ENCODE measurements at regions not wholly inside any gene's neighbourhood (a gene's known extent, or its start where the extent isn't known, plus 50 kb on each side); places are given as distances from the start of the nearest gene placed in this dataset.

DNA sequence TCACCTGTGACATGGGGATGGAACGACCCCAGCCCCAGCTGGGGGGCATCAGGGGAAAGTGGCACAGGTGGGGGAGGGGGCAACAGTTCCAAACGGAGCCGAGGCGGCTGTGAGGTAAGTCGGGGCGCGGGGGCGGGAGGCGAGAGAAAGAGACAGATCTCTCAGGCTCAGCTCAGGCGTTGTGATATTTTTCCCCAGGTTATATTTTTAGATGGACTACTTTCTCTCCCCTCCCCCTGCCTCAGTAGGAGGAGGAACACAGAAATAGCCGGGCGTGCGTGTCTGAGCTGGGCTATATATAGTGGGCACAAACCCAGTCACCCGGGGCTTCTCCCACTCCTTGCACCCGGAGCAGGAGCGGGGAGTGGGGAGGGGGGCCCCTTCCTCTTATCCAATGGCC is 91.0 kb upstream of the LINGO1 start:
- DNase-seq (ENCODE audit: low read depth in 1 of 2, low spot score in 2 of 2), result no peak
- Histone ChIP-seq H3K4me1 (replicated peaks) (no peaks in the 10 kb centered on the region), H3K27me3 (replicated peaks) (peaks cover 14% of the 10 kb centered on the region), H3K9me3 (replicated peaks) (no peaks in the 10 kb centered on the region), H3K4me3 (no peak overlapping the region), H3K36me3 (no peaks in the 10 kb centered on the region), H3K27ac (no peak overlapping the region)

DNA sequence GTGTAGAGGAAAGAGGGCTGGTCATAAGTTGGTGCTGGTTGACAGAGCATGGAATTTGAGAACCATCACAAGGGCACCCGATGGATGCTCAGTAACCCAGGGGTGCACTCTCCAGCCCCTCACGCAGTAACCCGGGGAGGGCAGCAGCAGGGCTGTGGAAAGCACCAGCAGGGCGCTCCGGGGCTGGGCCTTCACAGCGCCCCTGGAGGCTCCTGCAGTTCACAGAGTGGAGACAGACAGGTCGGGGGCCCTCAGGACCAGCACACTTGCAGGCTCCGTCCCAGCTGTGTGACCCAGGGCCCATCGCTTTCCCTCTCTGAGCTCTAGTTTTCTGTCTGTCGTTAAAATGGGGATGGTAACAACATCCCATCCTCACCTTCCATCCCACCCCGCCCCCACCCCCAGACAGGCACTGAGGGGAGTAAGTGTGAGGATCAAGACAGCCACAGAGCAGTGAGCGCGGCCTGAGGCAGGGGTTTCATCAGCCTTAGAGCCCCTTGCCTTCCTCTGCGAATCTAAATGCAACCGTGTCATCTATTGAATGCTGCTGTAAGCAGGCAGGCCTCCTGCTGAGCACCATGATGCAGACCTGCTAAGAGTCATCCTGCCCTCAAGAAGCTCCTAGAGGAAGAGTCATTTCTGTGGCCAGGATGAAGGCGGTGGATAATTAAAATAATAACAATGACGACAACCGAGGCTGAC is 90.2 kb upstream of the LINGO1 start:
- no peak overlapping the region for H3K4me3 ChIP-seq
- peaks cover 15% of the 10 kb centered on the region; the same call in 1 of the 2 replicates for H3K27me3 ChIP-seq (replicated peaks)
- no peak overlapping the region for H3K27ac ChIP-seq
- H3K4me1 ChIP-seq (replicated peaks), result no peaks in the 10 kb centered on the region
- H3K9me3 ChIP-seq (replicated peaks), result no peaks in the 10 kb centered on the region
- H3K36me3 ChIP-seq, result no peaks in the 10 kb centered on the region
- DNase-seq (ENCODE audit: low read depth in 1 of 2, low spot score in 2 of 2), result no peak

DNA sequence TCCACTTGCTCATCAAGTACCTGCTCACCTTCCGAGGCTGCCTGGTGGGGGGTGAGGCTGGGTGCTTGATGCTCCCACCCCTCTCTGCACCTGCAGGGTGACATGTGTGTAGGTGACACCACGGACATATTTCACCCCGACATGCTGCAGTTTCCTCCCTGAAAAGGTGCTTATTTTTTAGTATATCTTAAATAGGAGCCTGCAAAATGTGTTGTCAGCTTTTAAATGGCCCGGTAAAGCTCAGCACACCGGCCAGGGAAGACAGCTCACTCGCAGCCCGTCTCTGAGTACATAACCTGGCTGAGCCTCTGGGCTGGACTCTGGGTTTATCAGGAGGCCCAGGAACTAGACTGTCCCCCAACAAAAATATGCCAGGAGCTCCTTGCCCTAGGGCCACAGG is 89.3 kb upstream of the LINGO1 start:
- H3K27me3 ChIP-seq (replicated peaks), result peaks cover 17% of the 10 kb centered on the region; the same call in 1 of the 2 replicates
- no peak for DNase-seq (ENCODE audit: low read depth in 1 of 2, low spot score in 2 of 2)
- no peak overlapping the region for H3K27ac ChIP-seq
- H3K9me3 ChIP-seq (replicated peaks), result no peaks in the 10 kb centered on the region
- H3K36me3 ChIP-seq, result no peaks in the 10 kb centered on the region
- H3K4me1 ChIP-seq (replicated peaks), result no peaks in the 10 kb centered on the region
- no peak overlapping the region for H3K4me3 ChIP-seq

DNA sequence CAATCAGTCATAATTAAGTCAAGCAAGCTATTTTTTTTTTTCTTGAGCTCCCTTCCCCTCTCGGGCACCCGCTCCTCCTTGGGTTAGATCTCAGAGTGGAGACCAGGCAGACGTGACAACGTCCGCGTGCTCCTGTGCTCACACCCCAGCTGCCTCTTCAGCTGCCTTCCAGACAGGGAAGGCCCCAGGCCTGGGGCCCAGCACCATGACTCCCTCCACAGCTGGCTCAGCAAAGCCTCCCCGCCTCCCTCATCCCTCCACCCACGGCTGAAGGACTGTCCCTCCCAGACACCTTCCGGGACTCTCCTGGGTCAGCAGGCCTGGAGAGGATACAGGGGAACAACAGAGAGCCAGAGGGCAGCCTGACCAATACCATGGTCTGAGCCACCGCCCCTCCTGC is 87.9 kb upstream of the LINGO1 start:
- Histone ChIP-seq H3K9me3 (replicated peaks) (no peaks in the 10 kb centered on the region), H3K4me1 (replicated peaks) (no peaks in the 10 kb centered on the region), H3K27ac (no peak overlapping the region), H3K27me3 (replicated peaks) (peaks cover 17% of the 10 kb centered on the region; the same call in 1 of the 2 replicates), H3K4me3 (no peak overlapping the region), H3K36me3 (no peaks in the 10 kb centered on the region)
- DNase-seq (ENCODE audit: low read depth in 1 of 2, low spot score in 2 of 2), result no peak

DNA sequence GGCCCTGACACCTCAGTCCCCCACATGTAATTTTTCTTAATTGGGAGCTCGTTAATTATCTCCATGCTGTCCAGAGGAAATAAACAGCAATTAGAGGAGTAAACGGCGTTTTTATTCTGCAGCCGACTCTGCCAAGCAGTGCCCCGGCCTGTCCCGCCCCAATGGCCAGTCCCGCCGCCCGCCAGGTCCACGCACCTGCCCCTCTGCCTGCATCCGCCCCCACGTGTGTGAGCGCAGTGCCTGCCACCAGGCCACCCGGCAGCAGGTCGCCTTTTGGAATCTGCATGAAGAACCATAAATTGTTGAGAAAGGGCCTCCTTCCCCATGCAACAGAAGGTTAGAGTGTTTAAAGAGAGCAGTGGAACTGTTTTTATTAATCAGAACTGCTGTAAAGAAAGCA is 87.5 kb upstream of the LINGO1 start:
- no peaks in the 10 kb centered on the region for H3K36me3 ChIP-seq
- no peak for DNase-seq (ENCODE audit: low read depth in 1 of 2, low spot score in 2 of 2)
- H3K27me3 ChIP-seq (replicated peaks), result peaks cover 17% of the 10 kb centered on the region; the same call in 1 of the 2 replicates
- no peak overlapping the region for H3K4me3 ChIP-seq
- no peaks in the 10 kb centered on the region for H3K9me3 ChIP-seq (replicated peaks)
- H3K27ac ChIP-seq, result no peak overlapping the region
- H3K4me1 ChIP-seq (replicated peaks), result no peaks in the 10 kb centered on the region

DNA sequence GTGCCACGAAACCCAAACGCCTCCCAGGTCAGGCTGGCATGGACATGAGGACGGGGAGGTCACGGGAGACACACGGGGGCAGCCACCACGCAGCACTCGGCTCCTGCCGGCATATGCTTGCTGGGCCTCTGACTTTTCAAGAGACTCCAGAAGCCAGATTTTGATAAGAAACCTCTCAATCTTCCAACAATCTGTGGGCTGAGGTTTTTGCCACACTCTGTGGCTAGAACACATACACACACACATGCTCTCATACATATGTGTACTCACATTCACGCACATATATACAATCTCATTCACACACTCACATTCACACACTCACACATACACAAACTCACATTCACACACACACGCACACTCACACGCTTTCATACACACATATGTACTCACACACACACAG is 86.7 kb upstream of the LINGO1 start:
- no peaks in the 10 kb centered on the region for H3K36me3 ChIP-seq
- no peak for DNase-seq (ENCODE audit: low read depth in 1 of 2, low spot score in 2 of 2)
- H3K9me3 ChIP-seq (replicated peaks), result no peaks in the 10 kb centered on the region
- no peaks in the 10 kb centered on the region for H3K4me1 ChIP-seq (replicated peaks)
- H3K4me3 ChIP-seq, result no peak overlapping the region
- H3K27ac ChIP-seq, result no peak overlapping the region
- H3K27me3 ChIP-seq (replicated peaks), result peaks cover 19% of the 10 kb centered on the region

DNA sequence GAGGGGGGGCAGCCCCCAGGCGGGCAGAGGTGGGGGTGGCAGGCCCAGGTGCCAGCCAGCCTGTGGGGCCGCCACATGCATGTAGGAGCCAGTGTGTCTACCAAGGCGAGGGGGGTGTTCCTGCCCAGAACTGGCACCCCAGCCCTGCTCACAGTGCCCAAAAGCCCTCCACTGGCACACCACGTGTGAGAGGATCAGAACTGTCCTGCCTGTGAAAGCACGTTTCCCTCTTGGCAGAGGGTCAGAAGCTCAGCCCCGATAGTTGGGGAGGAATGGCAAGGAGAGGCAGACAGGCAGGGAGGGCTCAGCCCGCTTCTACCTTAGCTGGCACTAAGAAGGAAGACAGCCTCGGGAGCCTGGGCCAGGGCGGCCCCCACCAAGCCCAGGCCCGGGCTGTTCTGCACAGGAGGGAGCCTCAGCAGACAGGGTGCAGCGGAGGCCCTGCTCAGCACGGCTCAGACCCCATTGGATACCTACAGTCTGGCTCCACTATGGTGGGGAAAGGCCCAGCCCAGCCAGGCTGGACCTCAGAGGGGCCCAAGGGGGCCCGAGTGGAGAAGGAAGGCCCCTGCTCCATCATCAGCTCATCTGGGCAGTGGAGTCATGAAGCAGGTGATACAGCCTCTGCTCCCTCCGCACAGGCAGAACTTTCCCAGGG is 84.8 kb upstream of the LINGO1 start:
- H3K27ac ChIP-seq, result no peak overlapping the region
- H3K4me1 ChIP-seq (replicated peaks), result no peaks in the 10 kb centered on the region
- no peaks in the 10 kb centered on the region for H3K9me3 ChIP-seq (replicated peaks)
- DNase-seq (ENCODE audit: low read depth in 1 of 2, low spot score in 2 of 2), result no peak
- H3K27me3 ChIP-seq (replicated peaks), result peaks cover 21% of the 10 kb centered on the region
- H3K36me3 ChIP-seq, result no peaks in the 10 kb centered on the region
- H3K4me3 ChIP-seq, result no peak overlapping the region

DNA sequence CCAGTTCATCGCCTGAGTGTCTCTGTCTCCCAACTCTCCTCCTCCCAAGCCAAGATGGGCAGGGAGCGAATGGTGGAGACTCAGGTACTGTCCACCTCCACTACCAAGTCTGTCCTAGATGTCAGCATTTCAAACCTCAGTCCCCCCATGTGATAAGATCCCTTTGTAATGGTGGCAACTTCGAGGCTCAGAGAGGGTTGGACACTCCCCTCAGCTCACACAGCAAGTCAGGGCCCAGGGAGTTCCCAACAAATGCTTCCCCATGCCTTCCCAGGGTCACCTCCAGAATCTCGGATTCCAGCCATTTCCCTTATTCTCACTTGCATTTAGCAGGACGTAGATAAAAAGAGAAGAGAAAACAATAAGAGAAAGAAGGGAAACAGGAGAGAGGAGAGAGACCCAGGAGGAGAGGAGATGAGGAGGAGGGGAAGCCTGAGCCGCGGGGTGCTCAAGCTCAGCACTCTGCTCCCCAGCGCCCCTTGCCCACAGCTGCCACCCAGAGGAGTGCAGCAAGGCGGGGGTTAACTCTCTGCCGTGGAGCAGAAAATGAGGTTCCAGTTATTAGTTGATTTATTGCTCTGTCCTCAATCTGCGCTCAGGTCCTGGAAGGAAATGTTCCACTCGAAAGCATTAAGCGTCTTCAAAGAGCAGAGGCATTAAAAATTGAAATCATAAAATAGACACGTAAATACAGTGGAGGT is 84.1 kb upstream of the LINGO1 start:
- no peaks in the 10 kb centered on the region for H3K9me3 ChIP-seq (replicated peaks)
- DNase-seq (ENCODE audit: low read depth in 1 of 2, low spot score in 2 of 2), result no peak
- peaks cover 21% of the 10 kb centered on the region for H3K27me3 ChIP-seq (replicated peaks)
- H3K4me1 ChIP-seq (replicated peaks), result no peaks in the 10 kb centered on the region
- H3K36me3 ChIP-seq, result no peaks in the 10 kb centered on the region
- no peak overlapping the region for H3K4me3 ChIP-seq
- H3K27ac ChIP-seq, result no peak overlapping the region

DNA sequence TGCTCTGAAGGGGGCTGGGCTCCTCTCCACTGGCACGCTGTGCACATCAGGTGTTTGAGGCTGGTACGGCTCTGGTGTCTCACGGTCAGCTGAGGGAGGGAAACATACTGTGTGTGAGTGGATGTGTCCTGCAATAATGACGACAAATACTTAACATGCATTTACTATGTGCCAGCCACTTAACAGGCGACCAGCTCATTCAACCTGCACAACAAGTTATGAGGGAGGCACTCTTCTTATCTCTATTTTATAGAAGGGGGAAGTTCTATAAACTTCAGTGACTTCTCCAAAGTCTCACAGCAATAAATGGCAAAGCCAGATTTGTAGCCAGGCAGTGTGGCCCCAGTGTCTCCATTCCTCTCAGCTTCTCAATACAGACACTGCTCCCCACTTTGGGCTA is 83.1 kb upstream of the LINGO1 start:
- peaks cover 22% of the 10 kb centered on the region for H3K27me3 ChIP-seq (replicated peaks)
- H3K36me3 ChIP-seq, result no peaks in the 10 kb centered on the region
- no peak overlapping the region for H3K27ac ChIP-seq
- H3K9me3 ChIP-seq (replicated peaks), result no peaks in the 10 kb centered on the region
- DNase-seq (ENCODE audit: low read depth in 1 of 2, low spot score in 2 of 2), result no peak
- no peaks in the 10 kb centered on the region for H3K4me1 ChIP-seq (replicated peaks)
- no peak overlapping the region for H3K4me3 ChIP-seq

DNA sequence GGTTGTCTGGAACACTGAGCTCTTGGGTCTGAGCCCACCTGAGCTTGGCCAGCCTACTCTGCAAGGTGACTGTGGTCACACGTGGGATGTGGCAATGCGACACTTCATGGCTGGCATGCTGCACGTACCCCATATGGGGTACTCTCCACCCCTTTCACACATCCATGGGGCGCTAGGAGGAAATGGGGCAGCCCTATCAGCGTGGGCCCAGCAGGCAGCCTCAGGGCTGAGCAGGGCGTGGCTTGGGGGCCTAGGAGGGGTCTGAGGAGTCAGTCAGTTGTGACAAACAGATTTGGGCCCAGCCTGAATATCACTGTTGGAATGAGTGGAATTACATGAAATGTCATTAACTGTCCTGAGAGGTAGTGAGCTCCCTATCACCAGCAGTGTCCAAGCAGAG is 82.3 kb upstream of the LINGO1 start:
- DNase-seq (ENCODE audit: low read depth in 1 of 2, low spot score in 2 of 2), result no peak
- Histone ChIP-seq H3K27me3 (replicated peaks) (peaks cover 22% of the 10 kb centered on the region), H3K4me3 (no peak overlapping the region), H3K27ac (no peak overlapping the region), H3K9me3 (replicated peaks) (no peaks in the 10 kb centered on the region), H3K36me3 (no peaks in the 10 kb centered on the region), H3K4me1 (replicated peaks) (no peaks in the 10 kb centered on the region)

DNA sequence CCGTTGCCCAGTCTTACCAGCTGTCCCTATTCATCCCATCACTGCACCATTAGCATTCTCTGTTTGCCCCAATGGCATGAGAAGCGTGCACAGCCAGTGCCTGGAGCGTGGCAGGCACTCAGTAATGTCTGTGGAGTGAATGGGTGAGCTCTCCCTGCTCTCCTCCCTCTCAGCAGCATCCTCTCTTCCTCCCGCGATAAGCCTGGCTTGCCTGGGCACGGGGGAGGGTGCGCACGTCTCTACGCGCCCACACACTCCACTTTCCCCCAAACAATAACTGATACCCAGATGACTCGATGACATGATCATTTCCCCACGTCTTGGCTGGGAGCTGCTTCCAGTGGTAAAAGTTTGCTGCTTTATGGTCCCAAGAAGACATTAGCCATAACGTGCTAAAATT is 81.8 kb upstream of the LINGO1 start:
- no peak overlapping the region for H3K27ac ChIP-seq
- no peak for DNase-seq (ENCODE audit: low read depth in 1 of 2, low spot score in 2 of 2)
- H3K4me3 ChIP-seq, result no peak overlapping the region
- no peaks in the 10 kb centered on the region for H3K36me3 ChIP-seq
- peaks cover 24% of the 10 kb centered on the region for H3K27me3 ChIP-seq (replicated peaks)
- H3K4me1 ChIP-seq (replicated peaks), result no peaks in the 10 kb centered on the region
- H3K9me3 ChIP-seq (replicated peaks), result no peaks in the 10 kb centered on the region

DNA sequence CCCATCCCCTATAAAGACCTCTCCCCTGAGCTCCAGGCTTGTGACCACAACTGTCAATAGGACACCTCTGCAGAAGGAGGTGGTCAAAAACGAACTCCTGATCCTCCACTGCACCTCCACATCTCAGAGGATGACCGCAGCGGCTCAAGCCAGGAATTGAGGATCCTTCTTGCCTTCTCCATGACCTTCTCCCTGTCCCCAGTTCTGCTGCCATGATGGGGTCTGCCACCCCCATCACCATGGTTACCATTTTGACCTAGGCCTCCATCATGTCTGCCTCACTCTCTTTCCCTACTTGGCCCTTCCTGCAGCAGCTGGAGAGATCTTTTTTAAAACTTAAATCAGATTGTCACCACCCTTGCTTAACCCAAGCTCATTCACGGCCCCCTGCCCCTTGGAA is 81.3 kb upstream of the LINGO1 start:
- H3K27me3 ChIP-seq (replicated peaks), result peaks cover 24% of the 10 kb centered on the region
- H3K27ac ChIP-seq, result no peak overlapping the region
- H3K4me3 ChIP-seq, result no peak overlapping the region
- no peaks in the 10 kb centered on the region for H3K9me3 ChIP-seq (replicated peaks)
- H3K4me1 ChIP-seq (replicated peaks), result no peaks in the 10 kb centered on the region
- H3K36me3 ChIP-seq, result no peaks in the 10 kb centered on the region
- no peak for DNase-seq (ENCODE audit: low read depth in 1 of 2, low spot score in 2 of 2)

DNA sequence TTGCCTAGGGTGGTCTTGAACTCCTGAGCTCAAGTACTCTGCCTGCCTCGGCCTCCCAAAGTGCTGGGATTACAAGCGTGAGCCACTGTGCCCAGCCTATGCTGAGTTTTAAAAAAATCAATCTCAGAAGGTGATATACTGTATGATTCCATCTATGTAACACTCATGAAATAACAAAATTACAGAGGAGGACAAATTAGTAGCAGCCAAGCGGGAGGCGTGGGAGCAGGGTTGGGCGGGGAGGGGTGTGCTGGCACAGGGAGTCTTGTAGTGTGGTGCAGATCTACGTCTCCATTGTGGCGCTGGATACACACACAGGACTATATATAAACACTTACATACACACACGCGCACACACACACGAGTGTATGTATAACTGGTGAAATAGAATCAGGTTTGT is 80.6 kb upstream of the LINGO1 start:
- Histone ChIP-seq H3K36me3 (no peaks in the 10 kb centered on the region), H3K27me3 (replicated peaks) (peaks cover 21% of the 10 kb centered on the region), H3K4me1 (replicated peaks) (no peaks in the 10 kb centered on the region), H3K27ac (no peak overlapping the region), H3K9me3 (replicated peaks) (no peaks in the 10 kb centered on the region), H3K4me3 (no peak overlapping the region)
- no peak for DNase-seq (ENCODE audit: low read depth in 1 of 2, low spot score in 2 of 2)

DNA sequence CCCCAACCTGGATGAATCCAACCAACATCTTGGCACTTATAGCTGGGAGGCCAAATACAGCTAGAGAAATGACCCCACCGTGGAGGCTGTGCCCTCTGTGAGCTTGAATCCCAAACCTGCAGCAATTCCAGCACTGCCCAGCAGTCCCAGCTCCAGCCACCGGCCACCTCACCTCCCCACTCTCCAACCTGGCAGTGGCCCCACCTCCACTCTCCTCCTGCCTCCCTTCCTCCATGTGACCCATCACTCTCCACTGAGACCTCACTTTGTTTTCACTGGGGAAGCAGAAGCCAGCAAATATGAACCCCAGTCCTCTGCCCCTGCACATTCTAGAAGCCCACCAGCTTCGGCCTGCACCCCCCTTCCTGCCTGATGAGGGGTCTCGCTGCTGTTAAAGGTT is 79.7 kb upstream of the LINGO1 start:
- H3K4me3 ChIP-seq, result no peak overlapping the region
- peaks cover 21% of the 10 kb centered on the region for H3K27me3 ChIP-seq (replicated peaks)
- H3K36me3 ChIP-seq, result no peaks in the 10 kb centered on the region
- H3K4me1 ChIP-seq (replicated peaks), result no peaks in the 10 kb centered on the region
- no peak for DNase-seq (ENCODE audit: low read depth in 1 of 2, low spot score in 2 of 2)
- H3K9me3 ChIP-seq (replicated peaks), result no peaks in the 10 kb centered on the region
- H3K27ac ChIP-seq, result no peak overlapping the region
